K562 (cell line): ENCODE measurements at regions not wholly inside any gene's neighbourhood (a gene's known extent, or its start where the extent isn't known, plus 50 kb on each side); places are given as distances from the start of the nearest gene placed in this dataset.

Experiments
- ATAC-seq: fragments of 200-7000 bp; cut with Tn5 transposase; 3 replicates; pipeline ENCODE4 v1.9.1; 2020; ENCODE audit warnings: moderate library complexity
- BruUV-seq: library from RNA; stranded (reverse); fragments of 400-500 nt; replicated peaks from 2 replicates; lab custom pipeline; 2021; lab: Mats Ljungman, UMichigan
- CTCF ChIA-PET: fragments of 300-600 bp; formaldehyde crosslinking; extraction: SDS; loops from one replicate; lab custom pipeline; 2021; ENCODE audit warnings: low intra/inter-chr PET ratio; lab: Yijun Ruan, JAX
- POLR2A ChIA-PET: fragments of 300-600, 350-650 bp; sonication (Branson Sonifier 250); formaldehyde crosslinking; extraction: SDS; loops from one replicate; lab custom pipeline; 2021; ENCODE audit warnings: antibody characterized with exemption, inconsistent platforms; lab: Yijun Ruan, JAX
- DNase-seq, 4 experiments: peaks; one replicate each; pipeline versions ENCODE4 v3.0.0 to v3.0.0-alpha.2; 2011 to 2018; ENCODE audit warnings: low spot score in 3 of 4, mixed read lengths in 3 of 4; ENCODE audit errors: extremely low read depth in 1 of 4
- FAIRE-seq: peaks from 2 replicates; lab custom pipeline; 2011; peaks lifted over from hg19 to GRCh38; lab: Jason Lieb, UNC
- H2AFZ ChIP-seq: 2 replicates; pipeline ENCODE4 v1.6.0; 2011; ENCODE audit warnings: low read depth, low read length, control low read depth, inconsistent platforms
- H3K27ac ChIP-seq: fragments of 200-600 bp; 3 replicates; pipeline ENCODE4 v1.8.0; 2011; ENCODE audit warnings: low read depth, mild to moderate bottlenecking, control low read depth, inconsistent platforms, low read length, moderate library complexity, mixed read lengths; ENCODE audit errors: extremely low read depth
- H3K27me3 ChIP-seq, 2 experiments: fragments of 300-600 bp in 1 of 2; 2 replicates in 1 of 2; 3 replicates in 1 of 2; pipeline versions ENCODE4 v1.6.0 to v1.8.0; 2011; ENCODE audit warnings: inconsistent platforms in 2 of 2, low read length in 2 of 2, mild to moderate bottlenecking in 1 of 2, mixed read lengths in 1 of 2, moderate library complexity in 1 of 2; ENCODE audit not compliant: control insufficient read depth in 2 of 2, insufficient read depth in 2 of 2
- H3K36me3 ChIP-seq: fragments of 300-600 bp; 3 replicates; pipeline ENCODE4 v1.8.0; 2011; ENCODE audit warnings: mild to moderate bottlenecking, low read length, inconsistent platforms; ENCODE audit not compliant: control insufficient read depth, insufficient read depth
- H3K4me1 ChIP-seq, 2 experiments: fragments of 200-600 bp in 1 of 2; replicated peaks in 1 of 2; 2 replicates in 1 of 2; 3 replicates in 1 of 2; pipeline versions ENCODE4 v1.5.1 to v1.8.0; 2011; ENCODE audit warnings: inconsistent platforms in 2 of 2, low read length in 2 of 2, mild to moderate bottlenecking in 1 of 2, mixed read lengths in 1 of 2, moderate library complexity in 1 of 2; ENCODE audit not compliant: control insufficient read depth in 2 of 2, insufficient read depth in 2 of 2
- H3K4me2 ChIP-seq: 2 replicates; pipeline ENCODE4 v1.6.1; 2011; ENCODE audit warnings: low read length, control low read depth, inconsistent platforms, mixed read lengths; ENCODE audit not compliant: insufficient read depth
- H3K4me3 ChIP-seq: fragments of 200-600 bp; sonication (generic), shearing (Covaris generic); 2 replicates; pipeline ENCODE4 v1.5.1; 2016; ENCODE audit warnings: control low read depth, inconsistent platforms
- H3K79me2 ChIP-seq: fragments of 200-600 bp; 3 replicates; pipeline ENCODE4 v1.8.0; 2011; ENCODE audit warnings: low read length, inconsistent platforms; ENCODE audit not compliant: control insufficient read depth, insufficient read depth
- H3K9ac ChIP-seq, 2 experiments: 2 replicates each; pipeline versions ENCODE4 v1.6.0 to v1.6.1; 2011; ENCODE audit warnings: low read depth in 2 of 2, low read length in 2 of 2, control low read depth in 1 of 2, inconsistent platforms in 1 of 2, mild to moderate bottlenecking in 1 of 2, mixed read lengths in 1 of 2; ENCODE audit not compliant: insufficient read depth in 1 of 2
- H3K9me1 ChIP-seq: one replicate; pipeline ENCODE4 v1.6.0; 2011; ENCODE audit warnings: inconsistent platforms, mild to moderate bottlenecking, low read length, moderate library complexity; ENCODE audit not compliant: control insufficient read depth, insufficient read depth
- H3K9me3 ChIP-seq: replicated peaks from 2 replicates; pipeline ENCODE4 v1.5.1; 2011; ENCODE audit warnings: low read depth, low read length, inconsistent platforms; ENCODE audit not compliant: control insufficient read depth, insufficient read depth
- H4K20me1 ChIP-seq: replicated peaks from 2 replicates; pipeline ENCODE4 v1.6.1; 2011; ENCODE audit warnings: low read length, inconsistent platforms, mixed read lengths; ENCODE audit not compliant: control insufficient read depth, insufficient read depth
- CEBPG ChIP-seq, 3 experiments: fragments of 200-800 bp in 1 of 3; sonication (Bioruptor generic) in 1 of 3; sonication (generic) in 1 of 3; formaldehyde crosslinking in 1 of 3; IDR thresholded peaks in 2 of 3; conservative IDR thresholded peaks in 1 of 3; 2 replicates each; pipeline versions ENCODE4 v1.6.1 to v1.8.0; 2016 to 2022; ENCODE audit warnings: missing compliant biosample characterization in 2 of 3, missing genetic modification characterization in 2 of 3, mild to moderate bottlenecking in 1 of 3, missing genetic modification reagents in 1 of 3
- CHCHD3 ChIP-seq: fragments of 250-450 bp; sonication (Bioruptor Pico); IDR thresholded peaks from 2 replicates; pipeline ENCODE4 v2.1.2; 2022; ENCODE audit warnings: mild to moderate bottlenecking
- CSDE1 ChIP-seq, 2 experiments: fragments of 450-650 bp; IDR thresholded peaks; 2 replicates each; pipeline ENCODE4 v1.6.1; 2016; ENCODE audit warnings: mild to moderate bottlenecking in 1 of 2
- E2F3 ChIP-seq: fragments of 250-450 bp; sonication (Bioruptor Pico); IDR thresholded peaks from 2 replicates; pipeline ENCODE4 v1.4.0; 2020; ENCODE audit warnings: mild to moderate bottlenecking
- HOXB6 ChIP-seq: fragments of 250-450 bp; sonication (Bioruptor Pico); IDR thresholded peaks from 2 replicates; pipeline ENCODE4 v1.5.1; 2022; ENCODE audit warnings: mild to moderate bottlenecking, borderline replicate concordance
- IRF2 ChIP-seq: sonication (generic); formaldehyde crosslinking; IDR thresholded peaks from 2 replicates; pipeline ENCODE4 v1.8.1; 2022; ENCODE audit warnings: mild to moderate bottlenecking, missing genetic modification reagents
- KDM5B ChIP-seq: fragments of 200-600 bp; sonication (generic); IDR thresholded peaks from 2 replicates; pipeline ENCODE4 v1.6.1; 2012; ENCODE audit warnings: low read depth, mild to moderate bottlenecking, moderate library complexity, low read length, control low read depth, inconsistent platforms; ENCODE audit not compliant: insufficient replicate concordance
- NFIC ChIP-seq: fragments of 450-650 bp; IDR thresholded peaks from 2 replicates; pipeline ENCODE4 v1.6.1; 2017; ENCODE audit warnings: mild to moderate bottlenecking, inconsistent platforms
- SMAD2 ChIP-seq: fragments of 150-350 bp; IDR thresholded peaks from 2 replicates; pipeline ENCODE4 v1.6.1; 2014; ENCODE audit warnings: low read depth, mild to moderate bottlenecking, low read length
- SMAD4 ChIP-seq: fragments of 250-450 bp; sonication (Bioruptor Pico); conservative IDR thresholded peaks from 2 replicates; pipeline ENCODE4 v1.8.0; 2021; ENCODE audit warnings: inconsistent platforms, mild to moderate bottlenecking, moderate library complexity
- STAG1 ChIP-seq: sonication (generic); formaldehyde crosslinking; IDR thresholded peaks from 2 replicates; pipeline ENCODE4 v1.5.0; 2020; ENCODE audit warnings: missing genetic modification reagents, borderline replicate concordance
- TCF3 ChIP-seq: sonication (generic); formaldehyde crosslinking; IDR thresholded peaks from 2 replicates; pipeline ENCODE4 v1.4.0; 2020; ENCODE audit warnings: mild to moderate bottlenecking, missing genetic modification reagents
- U2AF2 ChIP-seq: fragments of 200-400 bp; formaldehyde crosslinking; optimal IDR thresholded peaks from 2 replicates; pipeline ENCODE3; 2017; ENCODE audit warnings: low read depth, mild to moderate bottlenecking, low read length
- ZNF134 ChIP-seq: fragments of 250-450 bp; sonication (Bioruptor Pico); conservative IDR thresholded peaks from 2 replicates; pipeline ENCODE4 v1.4.0; 2020
- ZNF79 ChIP-seq: fragments of 250-450 bp; sonication (Bioruptor Pico); IDR thresholded peaks from 2 replicates; pipeline ENCODE4 v1.4.0; 2020; ENCODE audit warnings: low read depth, mild to moderate bottlenecking, moderate library complexity
- WGBS: fragments of 100-300 bp; shearing (Covaris generic); methylation state at CpG from one replicate; pipeline ENCODE4 v1.1.6; 2016; ENCODE audit warnings: low coverage, mixed read lengths; ENCODE audit not compliant: insufficient coverage; ENCODE audit errors: missing lambda C conversion rate; 5-methylcytosine and 5-hydroxymethylcytosine counted together
- in situ Hi-C: fragments of 300-500 bp; cut with MboI; formaldehyde crosslinking; loops from 4 replicates; pipeline ENCODE4 v1.15.0; 2018; ENCODE audit warnings: inconsistent platforms, mixed read lengths
- intact Hi-C: fragments of 100-400 bp; cut with micrococcal nuclease; formaldehyde crosslinking; loops from 2 replicates; pipeline ENCODE4 v1.14.2; 2022
- TF ChIP-seq, protein P1 (sequence below), 2 experiments: fragments of 150-350 bp in 1 of 2; IDR thresholded peaks; 2 replicates each; pipeline ENCODE4 v1.6.1; 2012 to 2016; ENCODE audit warnings: low read depth in 2 of 2, low read length in 2 of 2, mild to moderate bottlenecking in 1 of 2, moderate library complexity in 1 of 2
- TF ChIP-seq, protein P2 (sequence below): fragments of 250-450 bp; sonication (Bioruptor Pico); IDR thresholded peaks from 2 replicates; pipeline ENCODE4 v1.8.0; 2022; ENCODE audit warnings: inconsistent platforms, mild to moderate bottlenecking, moderate library complexity, borderline replicate concordance

DNA sequence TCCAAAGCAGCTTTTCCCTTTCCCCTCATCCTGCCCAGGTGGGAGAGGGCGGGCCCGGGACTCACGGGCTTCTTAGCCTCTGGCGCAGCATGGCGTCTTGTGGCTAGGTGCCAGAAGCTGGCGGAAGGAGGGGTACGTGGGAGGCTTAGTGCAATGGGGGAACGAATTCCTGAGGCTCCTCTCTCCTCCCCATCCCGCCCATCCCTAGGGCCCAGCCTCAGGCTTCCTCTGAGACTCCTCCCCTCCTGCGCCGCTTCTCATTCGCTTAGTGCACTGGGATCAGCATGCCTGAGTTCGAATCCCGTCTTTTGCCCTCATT, 297.8 kb downstream of the ZNF536 start:
- Histone ChIP-seq H3K36me3 (no peaks in the 10 kb centered on the region), H3K27me3 (peaks cover 3 to 31% of the 10 kb centered on the region in 2 experiments; a peak in 2 of 5 replicates), H3K9me1 (no peaks in the 10 kb centered on the region), H3K9ac (no peak overlapping the region), H4K20me1 (peaks cover 22% of the 10 kb centered on the region), H3K79me2 (no peaks in the 10 kb centered on the region), H2AFZ (no peak overlapping the region), H3K9me3 (no peaks in the 10 kb centered on the region), H3K4me3 (no peak overlapping the region), H3K4me1 (peaks cover 0 to 5% of the 10 kb centered on the region in 2 experiments; a peak in 2 of 5 replicates), H3K27ac (no peak overlapping the region), H3K4me2 (no peak overlapping the region)
- in situ Hi-C loops (no loop called here), intact Hi-C loops (no loop called here)
- FAIRE-seq = no peak
- CTCF ChIA-PET = interaction anchor here (0.7 kb wide), 1 partner anchor 26 kb away, joined by 3 read pairs; no protein-coding TSS in a partner anchor
- no peak for ATAC-seq
- no peak for DNase-seq
- no TSS peak for BruUV-seq
- WGBS = 0% methylated on average over 10 of the region's 14 CpGs
- POLR2A ChIA-PET = no interaction called here
- no peak for TF ChIP-seq HOXB6 (CRISPR knock-in tag)
- no peak for TF ChIP-seq SMAD2
- no peak for TF ChIP-seq CHCHD3 (CRISPR knock-in tag)
- TF ChIP-seq, protein P1, sequence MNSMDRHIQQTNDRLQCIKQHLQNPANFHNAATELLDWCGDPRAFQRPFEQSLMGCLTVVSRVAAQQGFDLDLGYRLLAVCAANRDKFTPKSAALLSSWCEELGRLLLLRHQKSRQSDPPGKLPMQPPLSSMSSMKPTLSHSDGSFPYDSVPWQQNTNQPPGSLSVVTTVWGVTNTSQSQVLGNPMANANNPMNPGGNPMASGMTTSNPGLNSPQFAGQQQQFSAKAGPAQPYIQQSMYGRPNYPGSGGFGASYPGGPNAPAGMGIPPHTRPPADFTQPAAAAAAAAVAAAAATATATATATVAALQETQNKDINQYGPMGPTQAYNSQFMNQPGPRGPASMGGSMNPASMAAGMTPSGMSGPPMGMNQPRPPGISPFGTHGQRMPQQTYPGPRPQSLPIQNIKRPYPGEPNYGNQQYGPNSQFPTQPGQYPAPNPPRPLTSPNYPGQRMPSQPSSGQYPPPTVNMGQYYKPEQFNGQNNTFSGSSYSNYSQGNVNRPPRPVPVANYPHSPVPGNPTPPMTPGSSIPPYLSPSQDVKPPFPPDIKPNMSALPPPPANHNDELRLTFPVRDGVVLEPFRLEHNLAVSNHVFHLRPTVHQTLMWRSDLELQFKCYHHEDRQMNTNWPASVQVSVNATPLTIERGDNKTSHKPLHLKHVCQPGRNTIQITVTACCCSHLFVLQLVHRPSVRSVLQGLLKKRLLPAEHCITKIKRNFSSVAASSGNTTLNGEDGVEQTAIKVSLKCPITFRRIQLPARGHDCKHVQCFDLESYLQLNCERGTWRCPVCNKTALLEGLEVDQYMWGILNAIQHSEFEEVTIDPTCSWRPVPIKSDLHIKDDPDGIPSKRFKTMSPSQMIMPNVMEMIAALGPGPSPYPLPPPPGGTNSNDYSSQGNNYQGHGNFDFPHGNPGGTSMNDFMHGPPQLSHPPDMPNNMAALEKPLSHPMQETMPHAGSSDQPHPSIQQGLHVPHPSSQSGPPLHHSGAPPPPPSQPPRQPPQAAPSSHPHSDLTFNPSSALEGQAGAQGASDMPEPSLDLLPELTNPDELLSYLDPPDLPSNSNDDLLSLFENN (IDR thresholded peaks at IDR 0.05; ENCODE audit: low read depth in 2 of 2, low read length in 2 of 2) = no peak
- TF ChIP-seq U2AF2 = no peak
- TF ChIP-seq TCF3 (CRISPR knock-in tag) = no peak
- no peak for TF ChIP-seq IRF2 (CRISPR knock-in tag)
- no peak for TF ChIP-seq ZNF134 (CRISPR knock-in tag)
- TF ChIP-seq ZNF79 (CRISPR knock-in tag) = no peak
- TF ChIP-seq, protein P2, sequence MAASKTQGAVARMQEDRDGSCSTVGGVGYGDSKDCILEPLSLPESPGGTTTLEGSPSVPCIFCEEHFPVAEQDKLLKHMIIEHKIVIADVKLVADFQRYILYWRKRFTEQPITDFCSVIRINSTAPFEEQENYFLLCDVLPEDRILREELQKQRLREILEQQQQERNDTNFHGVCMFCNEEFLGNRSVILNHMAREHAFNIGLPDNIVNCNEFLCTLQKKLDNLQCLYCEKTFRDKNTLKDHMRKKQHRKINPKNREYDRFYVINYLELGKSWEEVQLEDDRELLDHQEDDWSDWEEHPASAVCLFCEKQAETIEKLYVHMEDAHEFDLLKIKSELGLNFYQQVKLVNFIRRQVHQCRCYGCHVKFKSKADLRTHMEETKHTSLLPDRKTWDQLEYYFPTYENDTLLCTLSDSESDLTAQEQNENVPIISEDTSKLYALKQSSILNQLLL = no peak
- TF ChIP-seq CEBPG (CRISPR knock-in tag; IDR thresholded peaks at IDR 0.05) = no peak
- TF ChIP-seq CEBPG (tag; conservative IDR thresholded peaks at IDR 0.05 in 1 of 2, IDR thresholded peaks at IDR 0.05 in 1 of 2) = no peak
- no peak for TF ChIP-seq CSDE1 (IDR thresholded peaks at IDR 0.05)
- no peak for TF ChIP-seq NFIC
- TF ChIP-seq KDM5B = no peak
- no peak for TF ChIP-seq SMAD4 (CRISPR knock-in tag)
- no peak for TF ChIP-seq E2F3 (CRISPR knock-in tag)
- TF ChIP-seq STAG1 (CRISPR knock-in tag) = no peak
